ENCODE measurements at regions not wholly inside any gene's neighbourhood (a gene's known extent, or its start where the extent isn't known, plus 50 kb on each side); places are given as distances from the start of the nearest gene placed in this dataset.
"Not testable (repeated sequence)": the region's sequence is repeated elsewhere in the genome, so short reads cannot be mapped to it uniquely, and the experiment has no call there.

DNA sequence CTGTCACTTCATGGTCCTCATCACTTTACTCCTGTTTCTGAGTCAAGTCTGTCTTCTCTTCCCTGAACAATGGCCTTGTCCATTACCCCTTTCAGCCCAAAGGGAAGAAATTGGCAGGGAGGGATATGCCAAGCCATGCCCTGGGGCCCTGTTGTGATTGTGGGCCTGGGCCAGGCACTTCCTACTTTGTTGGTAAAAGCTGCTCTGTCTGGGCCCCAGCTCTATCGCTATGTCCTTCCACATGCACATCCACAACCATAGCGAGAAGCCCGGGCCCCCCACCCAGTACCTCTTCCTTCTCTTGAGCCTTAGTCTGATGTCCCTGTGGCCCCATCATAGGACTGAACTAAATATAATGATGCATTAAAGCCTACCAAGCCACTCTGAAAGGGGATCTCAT is 126.7 kb upstream of the RCN1 start:
- Histone ChIP-seq H3K4me3 (ENCODE audit: low read length) (no peak overlapping the region), H3K4me1 (ENCODE audit: insufficient read depth, low read length) (peaks cover 20% of the 10 kb centered on the region), H3K27me3 (ENCODE audit: insufficient read depth, low read length) (no peaks in the 10 kb centered on the region), H2AFZ (ENCODE audit: low read depth, low read length) (no peak overlapping the region), H3K9me3 (ENCODE audit: low read length) (no peaks in the 10 kb centered on the region), H3K36me3 (ENCODE audit: insufficient read depth, low read length) (no peaks in the 10 kb centered on the region)

DNA sequence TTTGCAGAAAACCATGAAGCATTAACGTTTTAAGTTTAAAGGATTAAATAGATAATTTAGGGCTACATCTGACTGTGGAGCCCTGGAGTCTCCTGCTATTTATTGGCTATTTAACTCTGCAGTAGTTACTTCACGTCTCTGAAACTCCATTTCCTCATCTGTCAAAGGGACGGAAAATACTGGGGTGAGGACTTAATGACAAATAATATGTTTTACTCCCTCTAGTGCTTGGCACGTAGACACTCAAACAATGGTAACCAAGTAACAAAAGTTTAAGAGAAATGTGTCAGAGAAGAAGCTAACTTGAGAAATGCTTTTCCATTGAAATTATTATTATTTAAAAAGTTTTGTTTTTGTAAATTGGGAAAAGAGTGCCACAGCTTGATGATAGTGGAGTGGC is 130.7 kb upstream of the RCN1 start:
- H2AFZ ChIP-seq (ENCODE audit: low read depth, low read length) = no peak overlapping the region
- peaks cover 4% of the 10 kb centered on the region for H3K4me1 ChIP-seq (ENCODE audit: insufficient read depth, low read length)
- H3K9me3 ChIP-seq (ENCODE audit: low read length) = peaks cover 2% of the 10 kb centered on the region
- H3K36me3 ChIP-seq (ENCODE audit: insufficient read depth, low read length) = no peaks in the 10 kb centered on the region
- no peak overlapping the region for H3K4me3 ChIP-seq (ENCODE audit: low read length)
- no peaks in the 10 kb centered on the region for H3K27me3 ChIP-seq (ENCODE audit: insufficient read depth, low read length)

DNA sequence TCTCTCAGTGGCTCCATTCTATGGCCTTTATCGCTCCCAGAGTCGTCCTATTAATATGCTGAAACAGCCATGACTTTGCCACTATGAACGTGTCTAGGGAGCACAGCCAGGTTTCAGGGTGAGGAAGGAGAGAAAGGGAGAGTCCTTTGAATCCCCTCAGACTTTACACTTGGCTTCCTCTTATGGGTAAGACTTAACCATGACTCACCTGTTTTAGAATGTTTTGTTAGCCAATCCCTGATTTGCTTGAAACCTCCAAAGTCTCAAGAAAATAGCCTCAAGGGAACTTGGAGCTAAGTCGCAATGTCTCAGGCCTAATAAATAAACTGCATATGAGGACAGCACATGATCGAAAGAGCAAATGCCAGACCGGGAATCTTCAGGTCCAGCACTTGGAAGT is 131.2 kb upstream of the RCN1 start:
- peaks cover 3% of the 10 kb centered on the region for H3K9me3 ChIP-seq (ENCODE audit: low read length)
- H3K27me3 ChIP-seq (ENCODE audit: insufficient read depth, low read length) = no peaks in the 10 kb centered on the region
- no peaks in the 10 kb centered on the region for H3K36me3 ChIP-seq (ENCODE audit: insufficient read depth, low read length)
- no peak overlapping the region for H3K4me3 ChIP-seq (ENCODE audit: low read length)
- peaks cover 4% of the 10 kb centered on the region for H3K4me1 ChIP-seq (ENCODE audit: insufficient read depth, low read length)
- H2AFZ ChIP-seq (ENCODE audit: low read depth, low read length) = no peak overlapping the region

DNA sequence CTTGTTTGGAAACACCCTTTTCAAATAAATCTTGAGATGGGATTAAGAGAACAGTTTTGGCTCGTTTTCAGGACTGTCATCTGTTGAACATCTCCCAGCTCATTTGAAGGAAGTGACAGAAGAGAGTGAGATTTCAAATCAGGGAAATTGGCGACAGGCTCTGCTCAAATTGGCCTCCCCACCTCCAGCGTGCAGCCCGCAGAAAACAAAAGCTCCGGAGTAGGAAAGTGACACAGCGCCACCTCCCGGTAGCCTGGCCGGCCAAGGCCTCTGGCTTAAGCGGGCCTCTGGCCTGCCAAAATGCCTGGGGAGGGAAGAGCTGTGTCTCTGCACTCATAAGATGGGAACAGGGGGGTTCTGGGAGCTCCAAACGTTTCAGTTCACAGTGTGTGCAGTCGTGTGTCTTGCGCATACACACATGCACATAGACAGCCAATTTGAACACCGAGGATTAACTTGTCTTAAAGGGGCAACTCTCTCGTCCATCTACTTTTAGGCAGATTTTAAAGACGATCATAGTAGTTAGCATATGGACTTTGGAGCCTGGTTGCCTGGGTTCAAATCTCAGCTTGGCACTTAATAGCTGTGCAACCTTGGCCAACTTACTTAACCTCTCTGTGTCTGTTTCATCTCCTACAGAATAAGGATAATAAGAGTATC is 132.7 kb upstream of the RCN1 start:
- peaks cover 4% of the 10 kb centered on the region for H3K4me1 ChIP-seq (ENCODE audit: insufficient read depth, low read length)
- peak overlapping the region; percentile 8 for H2AFZ ChIP-seq (ENCODE audit: low read depth, low read length)
- H3K9me3 ChIP-seq (ENCODE audit: low read length) = peaks cover 3% of the 10 kb centered on the region
- H3K36me3 ChIP-seq (ENCODE audit: insufficient read depth, low read length) = no peaks in the 10 kb centered on the region
- no peak overlapping the region for H3K4me3 ChIP-seq (ENCODE audit: low read length)
- H3K27me3 ChIP-seq (ENCODE audit: insufficient read depth, low read length) = no peaks in the 10 kb centered on the region

DNA sequence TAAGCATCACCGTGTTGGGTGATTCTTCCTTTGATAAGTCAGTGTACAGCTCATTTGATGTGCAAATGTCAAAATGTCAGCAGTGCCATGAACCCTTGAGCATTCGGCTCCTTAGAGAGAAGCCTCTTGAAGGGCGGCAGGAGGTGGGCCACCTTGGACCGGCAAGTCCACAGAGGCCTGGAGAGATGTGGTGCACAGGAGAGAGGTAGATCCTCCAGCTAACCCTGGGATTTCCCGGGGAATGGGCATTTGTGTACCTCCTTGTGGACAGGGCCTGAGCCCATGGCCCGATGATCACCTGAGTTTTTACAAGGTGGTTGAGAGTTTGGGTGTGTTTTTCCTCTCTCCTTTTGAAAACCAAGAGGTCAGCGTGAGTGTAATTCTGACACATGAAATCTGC is 133.2 kb upstream of the RCN1 start:
- H3K4me3 ChIP-seq (ENCODE audit: low read length) = no peak overlapping the region
- no peaks in the 10 kb centered on the region for H3K36me3 ChIP-seq (ENCODE audit: insufficient read depth, low read length)
- H3K27me3 ChIP-seq (ENCODE audit: insufficient read depth, low read length) = no peaks in the 10 kb centered on the region
- peak overlapping the region; percentile 8 for H2AFZ ChIP-seq (ENCODE audit: low read depth, low read length)
- peaks cover 4% of the 10 kb centered on the region for H3K4me1 ChIP-seq (ENCODE audit: insufficient read depth, low read length)
- H3K9me3 ChIP-seq (ENCODE audit: low read length) = peaks cover 3% of the 10 kb centered on the region

DNA sequence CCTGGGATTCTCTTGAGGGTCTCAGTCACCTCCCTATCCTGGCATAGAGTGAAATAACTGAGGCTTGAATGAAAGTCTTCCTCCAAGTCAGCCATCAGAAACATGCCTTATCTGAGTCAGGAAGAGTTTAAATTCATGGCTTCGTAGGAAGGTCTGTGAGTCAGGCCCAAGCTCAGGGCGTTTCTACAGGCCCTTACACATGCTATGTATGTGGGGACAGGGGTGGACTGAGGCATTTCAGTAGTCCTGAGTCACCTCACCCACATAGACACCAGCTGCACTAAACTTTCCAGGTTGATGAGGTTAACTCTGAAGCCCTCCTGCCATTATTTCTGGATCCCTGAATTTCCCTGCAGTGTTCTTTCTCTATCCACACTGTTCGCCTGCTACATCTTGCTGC is 134.6 kb upstream of the RCN1 start:
- H3K4me1 ChIP-seq (ENCODE audit: insufficient read depth, low read length) = peaks cover 4% of the 10 kb centered on the region
- H3K9me3 ChIP-seq (ENCODE audit: low read length) = peaks cover 3% of the 10 kb centered on the region
- H3K4me3 ChIP-seq (ENCODE audit: low read length) = no peak overlapping the region
- H3K27me3 ChIP-seq (ENCODE audit: insufficient read depth, low read length) = no peaks in the 10 kb centered on the region
- no peak overlapping the region for H2AFZ ChIP-seq (ENCODE audit: low read depth, low read length)
- H3K36me3 ChIP-seq (ENCODE audit: insufficient read depth, low read length) = no peaks in the 10 kb centered on the region

DNA sequence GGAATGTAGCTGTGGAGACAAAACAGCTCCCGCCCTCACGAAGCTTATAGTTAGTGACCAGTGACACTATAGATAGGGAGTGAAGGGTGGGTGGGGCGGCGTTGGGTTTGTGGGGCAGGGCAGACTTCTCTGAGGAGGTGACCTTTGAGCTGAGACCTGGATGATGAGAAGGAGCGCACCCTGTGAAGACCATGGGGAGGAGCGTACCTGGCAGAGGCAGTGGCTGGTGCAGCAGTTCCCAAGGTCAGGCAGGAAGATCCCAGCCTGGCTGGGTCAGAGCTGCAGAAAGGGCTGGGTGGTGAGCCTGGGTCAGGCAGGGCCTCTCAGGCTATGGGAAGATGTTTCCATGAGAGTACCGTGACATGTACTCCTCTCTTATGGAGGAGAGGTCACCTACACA is 135.0 kb upstream of the RCN1 start:
- Histone ChIP-seq H3K36me3 (ENCODE audit: insufficient read depth, low read length) (no peaks in the 10 kb centered on the region), H3K27me3 (ENCODE audit: insufficient read depth, low read length) (no peaks in the 10 kb centered on the region), H3K9me3 (ENCODE audit: low read length) (peaks cover 3% of the 10 kb centered on the region), H3K4me3 (ENCODE audit: low read length) (no peak overlapping the region), H2AFZ (ENCODE audit: low read depth, low read length) (no peak overlapping the region), H3K4me1 (ENCODE audit: insufficient read depth, low read length) (peaks cover 4% of the 10 kb centered on the region)

DNA sequence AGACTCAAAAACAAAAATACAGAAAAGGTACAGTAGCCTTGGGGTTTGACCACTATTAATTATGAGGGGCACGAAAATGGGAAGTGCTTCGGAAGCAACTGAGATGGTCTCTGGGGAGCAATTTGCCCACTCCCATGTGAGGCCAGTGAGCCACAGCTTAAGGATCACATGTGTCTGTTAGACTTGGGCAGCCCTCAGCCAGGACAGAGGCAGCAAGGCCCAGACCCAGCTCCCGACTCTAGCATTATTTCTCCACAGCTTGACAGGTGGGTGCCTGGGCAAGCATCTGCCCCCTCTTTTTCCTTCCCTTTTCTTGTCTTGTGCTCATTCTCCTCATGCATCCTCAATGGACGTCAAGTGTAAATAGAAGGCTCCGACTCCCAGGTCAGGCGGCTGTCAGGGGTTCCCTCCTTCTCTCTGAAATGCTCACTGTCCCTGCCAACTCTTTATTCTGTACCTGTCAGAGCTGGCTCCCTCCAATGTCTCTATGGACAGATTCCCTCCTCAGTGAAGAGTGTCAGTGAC is 137.0 kb upstream of the RCN1 start:
- H3K27me3 ChIP-seq (ENCODE audit: insufficient read depth, low read length) = no peaks in the 10 kb centered on the region
- no peaks in the 10 kb centered on the region for H3K36me3 ChIP-seq (ENCODE audit: insufficient read depth, low read length)
- no peak overlapping the region for H3K4me3 ChIP-seq (ENCODE audit: low read length)
- H3K9me3 ChIP-seq (ENCODE audit: low read length) = peaks cover 3% of the 10 kb centered on the region
- peaks cover 4% of the 10 kb centered on the region for H3K4me1 ChIP-seq (ENCODE audit: insufficient read depth, low read length)
- no peak overlapping the region for H2AFZ ChIP-seq (ENCODE audit: low read depth, low read length)

DNA sequence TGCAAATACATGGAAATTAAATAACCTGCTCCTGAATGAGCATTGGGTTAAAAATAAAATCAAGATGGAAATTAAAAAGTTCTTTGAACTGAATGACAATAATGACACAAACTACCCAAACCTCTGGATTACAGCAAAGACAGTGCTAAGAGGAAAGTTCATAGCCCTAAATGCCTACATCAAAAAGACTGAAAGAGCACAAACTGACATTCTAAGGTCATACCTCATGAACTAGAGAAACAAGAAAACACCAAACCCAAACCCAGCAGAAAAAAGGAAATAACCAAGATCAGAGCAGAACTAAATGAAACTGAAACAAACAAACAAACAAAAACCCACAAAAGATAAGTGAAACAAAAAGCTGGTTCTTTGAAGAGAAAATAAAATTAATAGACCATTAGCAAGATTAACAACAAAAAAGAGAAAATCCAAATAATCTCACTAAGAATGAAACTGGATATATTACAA is 138.6 kb upstream of the PAX6 start:
- H3K36me3 ChIP-seq (ENCODE audit: insufficient read depth, low read length); H2AFZ ChIP-seq (ENCODE audit: low read depth, low read length); H3K9me3 ChIP-seq (ENCODE audit: low read length); H3K4me3 ChIP-seq (ENCODE audit: low read length); H3K27me3 ChIP-seq (ENCODE audit: insufficient read depth, low read length); H3K4me1 ChIP-seq (ENCODE audit: insufficient read depth, low read length): not testable (repeated sequence)

DNA sequence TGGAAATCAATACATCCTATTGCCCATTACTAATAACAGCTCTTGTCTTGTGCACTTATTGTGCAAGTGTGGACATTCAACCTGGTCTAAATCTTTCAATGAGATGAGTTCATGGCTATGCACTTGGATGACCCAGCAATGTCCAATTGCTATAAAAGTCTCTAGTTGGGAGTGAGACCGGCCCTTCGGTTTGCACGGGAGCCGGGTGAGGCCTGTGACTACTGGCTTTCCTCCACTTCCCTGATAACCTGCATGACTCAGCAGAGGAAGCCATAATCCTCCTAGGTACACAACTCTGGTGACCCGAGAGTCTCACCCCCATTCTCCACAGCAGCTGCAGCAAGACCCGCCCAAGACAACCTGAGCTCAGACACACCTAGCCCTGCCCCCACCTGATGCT is 135.9 kb upstream of the PAX6 start:
- H3K27me3 ChIP-seq (ENCODE audit: insufficient read depth, low read length) = no peaks in the 10 kb centered on the region
- H2AFZ ChIP-seq (ENCODE audit: low read depth, low read length) = no peak overlapping the region
- no peaks in the 10 kb centered on the region for H3K4me1 ChIP-seq (ENCODE audit: insufficient read depth, low read length)
- no peak overlapping the region for H3K4me3 ChIP-seq (ENCODE audit: low read length)
- no peaks in the 10 kb centered on the region for H3K9me3 ChIP-seq (ENCODE audit: low read length)
- H3K36me3 ChIP-seq (ENCODE audit: insufficient read depth, low read length) = no peaks in the 10 kb centered on the region

DNA sequence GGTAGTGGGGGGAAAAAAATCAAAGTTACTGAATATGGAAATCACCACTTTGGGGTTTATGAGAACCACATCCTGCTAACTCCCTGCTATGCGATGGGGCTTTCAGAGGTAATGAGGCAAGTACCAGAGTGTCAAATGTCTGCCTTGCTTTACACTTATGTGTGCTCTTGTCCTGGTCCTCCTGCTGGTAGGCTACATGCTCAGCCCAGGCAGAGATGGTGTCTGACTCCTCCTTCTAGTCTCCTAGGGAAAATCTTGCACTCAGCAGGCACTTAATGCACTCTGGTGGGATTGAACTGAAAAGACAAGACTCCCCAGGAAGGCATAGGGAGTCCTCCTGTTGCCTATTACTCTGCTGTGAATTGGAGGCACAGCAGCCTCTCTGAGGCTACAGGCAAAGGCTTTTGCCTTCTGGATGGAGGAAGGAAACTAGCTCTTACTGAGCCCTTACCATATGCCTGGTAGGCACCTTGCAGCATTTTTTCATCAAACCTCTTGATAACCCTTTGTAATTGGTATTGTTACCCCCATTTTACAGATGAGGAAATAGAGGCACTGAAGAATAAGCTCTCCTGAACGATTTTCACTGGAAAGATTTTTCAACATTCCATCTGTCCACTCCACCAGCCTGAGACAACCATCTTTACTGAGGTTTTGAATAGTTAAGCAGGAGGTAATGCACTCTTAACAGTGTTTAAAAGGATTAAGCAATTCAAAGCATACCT is 132.1 kb upstream of the PAX6 start:
- Histone ChIP-seq H3K4me1 (ENCODE audit: insufficient read depth, low read length) (no peaks in the 10 kb centered on the region), H2AFZ (ENCODE audit: low read depth, low read length) (no peak overlapping the region), H3K36me3 (ENCODE audit: insufficient read depth, low read length) (no peaks in the 10 kb centered on the region), H3K27me3 (ENCODE audit: insufficient read depth, low read length) (no peaks in the 10 kb centered on the region), H3K9me3 (ENCODE audit: low read length) (no peaks in the 10 kb centered on the region), H3K4me3 (ENCODE audit: low read length) (no peak overlapping the region)

DNA sequence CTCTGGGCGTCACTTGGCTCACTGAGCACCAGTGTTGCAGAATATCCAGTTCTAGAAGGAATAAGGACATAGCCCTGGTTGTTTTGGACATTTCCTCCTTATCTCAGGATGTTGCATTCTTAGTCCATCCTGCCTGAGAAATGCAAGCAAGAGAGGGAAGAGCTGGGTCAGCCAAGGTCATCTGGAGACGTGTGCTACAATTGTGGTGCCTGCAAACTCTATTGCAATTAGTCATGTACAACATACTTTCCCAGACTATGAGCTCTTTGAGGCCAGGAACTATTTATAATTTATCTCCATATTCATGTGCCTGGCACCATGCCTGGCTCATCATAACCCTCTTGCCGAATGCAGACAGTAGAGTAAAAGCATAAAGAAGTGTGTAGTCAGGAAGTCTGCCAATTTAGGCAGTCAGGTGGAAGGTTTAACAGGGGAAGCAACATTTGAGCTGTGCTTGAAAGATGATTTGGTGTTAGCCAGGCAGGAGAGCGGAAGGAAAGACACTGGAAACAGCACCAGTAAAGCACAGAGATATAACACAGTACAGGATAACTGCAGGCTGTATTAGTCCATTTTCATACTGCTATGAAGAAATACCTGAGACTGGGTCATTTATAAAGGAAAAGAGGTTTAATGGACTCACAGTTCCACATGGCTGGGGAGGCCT is 129.4 kb upstream of the PAX6 start:
- Histone ChIP-seq H3K27me3 (ENCODE audit: insufficient read depth, low read length) (no peaks in the 10 kb centered on the region), H3K4me3 (ENCODE audit: low read length) (no peak overlapping the region), H2AFZ (ENCODE audit: low read depth, low read length) (no peak overlapping the region), H3K9me3 (ENCODE audit: low read length) (no peaks in the 10 kb centered on the region), H3K36me3 (ENCODE audit: insufficient read depth, low read length) (no peaks in the 10 kb centered on the region), H3K4me1 (ENCODE audit: insufficient read depth, low read length) (no peaks in the 10 kb centered on the region)

DNA sequence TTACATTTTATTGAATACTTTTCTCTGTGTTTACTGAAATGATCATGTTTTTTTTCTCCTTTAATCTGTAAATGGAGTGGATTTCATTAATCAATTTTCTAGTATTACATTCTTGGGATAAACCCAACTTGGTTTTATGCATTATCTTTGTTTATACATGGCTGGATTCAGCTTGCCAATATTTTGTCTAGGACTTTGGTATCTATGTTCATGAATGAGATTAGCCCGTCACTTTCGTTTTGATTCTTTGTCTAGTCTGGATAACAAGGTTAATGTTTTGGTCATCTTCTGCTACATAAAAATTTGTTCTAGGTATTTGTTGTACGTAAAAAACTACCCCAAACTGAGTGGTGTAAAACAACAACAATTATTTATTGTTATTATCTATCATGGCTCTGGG is 127.9 kb upstream of the PAX6 start:
- no peak overlapping the region for H3K4me3 ChIP-seq (ENCODE audit: low read length)
- H3K9me3 ChIP-seq (ENCODE audit: low read length) = no peaks in the 10 kb centered on the region
- no peak overlapping the region for H2AFZ ChIP-seq (ENCODE audit: low read depth, low read length)
- no peaks in the 10 kb centered on the region for H3K27me3 ChIP-seq (ENCODE audit: insufficient read depth, low read length)
- no peaks in the 10 kb centered on the region for H3K36me3 ChIP-seq (ENCODE audit: insufficient read depth, low read length)
- no peaks in the 10 kb centered on the region for H3K4me1 ChIP-seq (ENCODE audit: insufficient read depth, low read length)

Data from neuron (in vitro differentiated cells).